SH-SY5Y (cell line): ENCODE measurements at regions not wholly inside any gene's neighbourhood (a gene's known extent, or its start where the extent isn't known, plus 50 kb on each side); places are given as distances from the start of the nearest gene placed in this dataset.

ENCODE experiments used
- GATA2 ChIP-seq: IDR thresholded peaks from 2 replicates; pipeline ENCODE4 v1.6.1; 2011; ENCODE audit warnings: mild to moderate bottlenecking, low read depth, low read length
- GATA3 ChIP-seq: IDR thresholded peaks from 2 replicates; pipeline ENCODE4 v1.6.1; 2011; ENCODE audit warnings: low read depth, mild to moderate bottlenecking, low read length, moderate library complexity

- TF ChIP-seq GATA2 (no peak), GATA3 (no peak)
These were observed 228.1 kb downstream of the ADAMTS9 start for GRCh38 chr3:64459711-64460110.
